ES-I3 (cell line): ENCODE measurements at regions not wholly inside any gene's neighbourhood (a gene's known extent, or its start where the extent isn't known, plus 50 kb on each side); places are given as distances from the start of the nearest gene placed in this dataset.

Experiments used
- H3K36me3 ChIP-seq: 2 replicates; pipeline ENCODE4 v1.6.1; 2013; ENCODE audit warnings: mild to moderate bottlenecking, low read length, control low read depth, moderate library complexity; ENCODE audit not compliant: insufficient read depth
- H3K4me1 ChIP-seq: 2 replicates; pipeline ENCODE4 v1.6.1; 2013; ENCODE audit warnings: mild to moderate bottlenecking, control low read depth, low read length; ENCODE audit not compliant: insufficient read depth
- H3K9ac ChIP-seq: 2 replicates; pipeline ENCODE4 v1.6.1; 2013; ENCODE audit warnings: low read depth, mild to moderate bottlenecking, low read length, moderate library complexity
- H3K9me3 ChIP-seq: 2 replicates; pipeline ENCODE4 v1.6.1; 2013; ENCODE audit warnings: mild to moderate bottlenecking, low read length, moderate library complexity; ENCODE audit not compliant: control insufficient read depth, insufficient read depth

GRCh38 chr2:39587641-39588040 lies 78.1 kb upstream of the TMEM178A start:
- Histone ChIP-seq H3K9me3 (no peaks in the 10 kb centered on the region; the same call in 1 of the 2 replicates), H3K36me3 (no peaks in the 10 kb centered on the region), H3K9ac (no peak overlapping the region), H3K4me1 (no peaks in the 10 kb centered on the region)

GRCh38 chr2:39593439-39594393 lies 72.0 kb upstream of the TMEM178A start:
- Histone ChIP-seq H3K9ac (no peak overlapping the region), H3K9me3 (no peaks in the 10 kb centered on the region), H3K36me3 (no peaks in the 10 kb centered on the region), H3K4me1 (0 out of 2 replicates have a peak, but pooled peaks cover 2% of the 10 kb centered on the region)

- 0 out of 2 replicates have a peak, but pooled peaks cover 2% of the 10 kb centered on the region for H3K4me1 ChIP-seq
- H3K9me3 ChIP-seq = no peaks in the 10 kb centered on the region
- H3K36me3 ChIP-seq = peaks cover 3% of the 10 kb centered on the region; the same call in 1 of the 2 replicates
- no peak overlapping the region for H3K9ac ChIP-seq
Observed at GRCh38 chr2:39595116-39595515, 70.6 kb upstream of the TMEM178A start.

- Histone ChIP-seq H3K36me3 (peaks cover 3% of the 10 kb centered on the region; the same call in 1 of the 2 replicates), H3K9me3 (no peaks in the 10 kb centered on the region), H3K9ac (no peak overlapping the region), H3K4me1 (0 out of 2 replicates have a peak, but pooled peaks cover 2% of the 10 kb centered on the region)
Observed at GRCh38 chr2:39597314-39597713, 68.4 kb upstream of the TMEM178A start.

GRCh38 chr2:39602616-39603015 lies 63.1 kb upstream of the TMEM178A start:
- Histone ChIP-seq H3K36me3 (peaks cover 3% of the 10 kb centered on the region; the same call in 1 of the 2 replicates), H3K9me3 (no peaks in the 10 kb centered on the region), H3K4me1 (peaks cover 7% of the 10 kb centered on the region; the same call in 1 of the 2 replicates), H3K9ac (no peak overlapping the region)

GRCh38 chr2:39603436-39603835 lies 62.3 kb upstream of the TMEM178A start:
- no peak overlapping the region for H3K9ac ChIP-seq
- H3K4me1 ChIP-seq = peaks cover 12% of the 10 kb centered on the region
- peaks cover 3% of the 10 kb centered on the region; the same call in 1 of the 2 replicates for H3K36me3 ChIP-seq
- H3K9me3 ChIP-seq = no peaks in the 10 kb centered on the region

GRCh38 chr2:39604866-39605265 lies 60.9 kb upstream of the TMEM178A start:
- Histone ChIP-seq H3K9ac (no peak overlapping the region), H3K36me3 (no peaks in the 10 kb centered on the region), H3K9me3 (no peaks in the 10 kb centered on the region), H3K4me1 (peaks cover 20% of the 10 kb centered on the region)

- H3K9ac ChIP-seq = no peak overlapping the region
- peaks cover 20% of the 10 kb centered on the region for H3K4me1 ChIP-seq
- no peaks in the 10 kb centered on the region for H3K36me3 ChIP-seq
- H3K9me3 ChIP-seq = no peaks in the 10 kb centered on the region
Observed at GRCh38 chr2:39606585-39606984, 59.1 kb upstream of the TMEM178A start.

GRCh38 chr2:39607538-39608262 lies 58.0 kb upstream of the TMEM178A start:
- Histone ChIP-seq H3K36me3 (no peaks in the 10 kb centered on the region), H3K9me3 (no peaks in the 10 kb centered on the region), H3K4me1 (peaks cover 20% of the 10 kb centered on the region), H3K9ac (no peak overlapping the region)

GRCh38 chr2:39608263-39608575 lies 57.5 kb upstream of the TMEM178A start:
- no peaks in the 10 kb centered on the region for H3K36me3 ChIP-seq
- H3K9me3 ChIP-seq = no peaks in the 10 kb centered on the region
- peaks cover 20% of the 10 kb centered on the region for H3K4me1 ChIP-seq
- H3K9ac ChIP-seq = no peak overlapping the region

- no peaks in the 10 kb centered on the region for H3K36me3 ChIP-seq
- peaks cover 20% of the 10 kb centered on the region for H3K4me1 ChIP-seq
- no peaks in the 10 kb centered on the region for H3K9me3 ChIP-seq
- H3K9ac ChIP-seq = no peak overlapping the region
Observed at GRCh38 chr2:39608686-39609441, 56.9 kb upstream of the TMEM178A start.

GRCh38 chr2:39609917-39610316 lies 55.8 kb upstream of the TMEM178A start:
- Histone ChIP-seq H3K9ac (no peak overlapping the region), H3K36me3 (no peaks in the 10 kb centered on the region), H3K9me3 (no peaks in the 10 kb centered on the region), H3K4me1 (peaks cover 20% of the 10 kb centered on the region)

GRCh38 chr2:39615675-39616074 lies 50.0 kb upstream of the TMEM178A start:
- Histone ChIP-seq H3K9ac (no peak overlapping the region), H3K9me3 (no peaks in the 10 kb centered on the region), H3K4me1 (peaks cover 5% of the 10 kb centered on the region), H3K36me3 (no peaks in the 10 kb centered on the region)
